C4-2B (cell line): ENCODE measurements at regions not wholly inside any gene's neighbourhood (a gene's known extent, or its start where the extent isn't known, plus 50 kb on each side); places are given as distances from the start of the nearest gene placed in this dataset.
"Not testable (repeated sequence)": the region's sequence is repeated elsewhere in the genome, so short reads cannot be mapped to it uniquely, and the experiment has no call there.

Experiments used
- ZFX ChIP-seq: fragments of 450-650 bp; IDR thresholded peaks from 2 replicates; pipeline ENCODE4 v1.6.1; 2017
- TF ChIP-seq, protein P1 (sequence below): fragments of 450-650 bp; conservative IDR thresholded peaks from 2 replicates; pipeline ENCODE4 v1.5.1; 2017; ENCODE audit warnings: mild to moderate bottlenecking

DNA sequence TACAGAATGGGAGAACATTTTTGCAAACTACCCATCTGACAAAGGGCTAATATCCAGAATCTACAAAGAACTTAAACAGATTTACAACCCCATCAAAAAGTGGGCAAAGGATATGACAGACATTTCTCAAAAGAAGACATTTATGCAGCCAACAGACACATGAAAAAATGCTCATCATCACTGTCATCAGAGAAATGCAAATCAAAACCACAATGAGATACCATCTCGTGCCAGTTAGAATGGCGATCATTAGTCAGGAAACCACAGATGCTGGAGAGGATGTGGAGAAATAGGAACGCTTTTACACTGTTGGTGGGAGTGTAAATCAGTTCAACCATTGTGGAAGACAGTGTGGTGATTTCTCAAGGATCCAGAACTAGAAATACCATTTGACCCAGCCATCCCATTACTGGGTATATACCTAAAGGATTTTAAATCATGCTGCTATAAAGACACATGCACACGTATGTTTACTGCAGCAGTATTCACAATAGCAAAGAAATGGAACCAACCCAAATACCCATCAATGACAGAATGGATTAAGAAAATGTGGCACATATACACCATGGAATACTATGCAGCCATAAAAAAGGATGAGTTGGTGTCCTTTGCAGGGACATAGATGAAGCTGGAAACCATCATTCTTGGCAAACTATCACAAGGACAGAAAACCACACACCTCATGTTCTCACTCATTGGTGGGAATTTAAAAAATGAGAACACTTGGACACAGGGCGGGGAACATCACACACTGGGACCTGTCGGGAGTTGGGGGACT, 317.7 kb upstream of the THBS1 start:
- TF ChIP-seq, protein P1, sequence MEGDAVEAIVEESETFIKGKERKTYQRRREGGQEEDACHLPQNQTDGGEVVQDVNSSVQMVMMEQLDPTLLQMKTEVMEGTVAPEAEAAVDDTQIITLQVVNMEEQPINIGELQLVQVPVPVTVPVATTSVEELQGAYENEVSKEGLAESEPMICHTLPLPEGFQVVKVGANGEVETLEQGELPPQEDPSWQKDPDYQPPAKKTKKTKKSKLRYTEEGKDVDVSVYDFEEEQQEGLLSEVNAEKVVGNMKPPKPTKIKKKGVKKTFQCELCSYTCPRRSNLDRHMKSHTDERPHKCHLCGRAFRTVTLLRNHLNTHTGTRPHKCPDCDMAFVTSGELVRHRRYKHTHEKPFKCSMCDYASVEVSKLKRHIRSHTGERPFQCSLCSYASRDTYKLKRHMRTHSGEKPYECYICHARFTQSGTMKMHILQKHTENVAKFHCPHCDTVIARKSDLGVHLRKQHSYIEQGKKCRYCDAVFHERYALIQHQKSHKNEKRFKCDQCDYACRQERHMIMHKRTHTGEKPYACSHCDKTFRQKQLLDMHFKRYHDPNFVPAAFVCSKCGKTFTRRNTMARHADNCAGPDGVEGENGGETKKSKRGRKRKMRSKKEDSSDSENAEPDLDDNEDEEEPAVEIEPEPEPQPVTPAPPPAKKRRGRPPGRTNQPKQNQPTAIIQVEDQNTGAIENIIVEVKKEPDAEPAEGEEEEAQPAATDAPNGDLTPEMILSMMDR, result not testable (repeated sequence)
- not testable (repeated sequence) for TF ChIP-seq ZFX
